ENCODE measurements at regions not wholly inside any gene's neighbourhood (a gene's known extent, or its start where the extent isn't known, plus 50 kb on each side); places are given as distances from the start of the nearest gene placed in this dataset.

- no peak for DNase-seq (ENCODE audit: low read depth in 4 of 4, low spot score in 3 of 4)
These were observed 374.9 kb downstream of the GJA1 start for GRCh38 chr6:121810158-121811032.

GRCh38 chr6:121811106-121811505 lies 375.7 kb downstream of the GJA1 start:
- DNase-seq (ENCODE audit: low read depth in 4 of 4, low spot score in 3 of 4): peak in 1 of 4 donors; percentile 9

- DNase-seq (ENCODE audit: low read depth in 4 of 4, low spot score in 3 of 4): no peak
These were observed 380.9 kb downstream of the GJA1 start for GRCh38 chr6:121816361-121816760.

GRCh38 chr6:121816906-121817540 lies 381.6 kb downstream of the GJA1 start:
- DNase-seq (ENCODE audit: low read depth in 4 of 4, low spot score in 3 of 4): no peak

- no peak for DNase-seq (ENCODE audit: low read depth in 4 of 4, low spot score in 3 of 4)
These were observed 388.0 kb downstream of the GJA1 start for GRCh38 chr6:121823437-121823851.

GRCh38 chr6:121826156-121826810 lies 390.8 kb downstream of the GJA1 start:
- DNase-seq (ENCODE audit: low read depth in 4 of 4, low spot score in 3 of 4): no peak

GRCh38 chr6:121828146-121828886 lies 392.9 kb downstream of the GJA1 start:
- no peak for DNase-seq (ENCODE audit: low read depth in 4 of 4, low spot score in 3 of 4)

- DNase-seq (ENCODE audit: low read depth in 4 of 4, low spot score in 3 of 4): no peak
These were observed 395.3 kb downstream of the GJA1 start for GRCh38 chr6:121830736-121831135.

- DNase-seq (ENCODE audit: low read depth in 4 of 4, low spot score in 3 of 4): no peak
These were observed 400.2 kb downstream of the GJA1 start for GRCh38 chr6:121835662-121836061.

- no peak for DNase-seq (ENCODE audit: low read depth in 4 of 4, low spot score in 3 of 4)
These were observed 402.2 kb downstream of the GJA1 start for GRCh38 chr6:121837545-121838229.

- no peak for DNase-seq (ENCODE audit: low read depth in 4 of 4, low spot score in 3 of 4)
These were observed 403.4 kb downstream of the GJA1 start for GRCh38 chr6:121838842-121839241.

- DNase-seq (ENCODE audit: low read depth in 4 of 4, low spot score in 3 of 4): no peak
These were observed 404.4 kb downstream of the GJA1 start for GRCh38 chr6:121839896-121840295.

GRCh38 chr6:121844898-121845297 lies 409.5 kb downstream of the GJA1 start:
- DNase-seq (ENCODE audit: low read depth in 4 of 4, low spot score in 3 of 4): no peak

- DNase-seq (ENCODE audit: low read depth in 4 of 4, low spot score in 3 of 4): no peak
These were observed 412.5 kb downstream of the GJA1 start for GRCh38 chr6:121847806-121848522.

GRCh38 chr6:121848523-121849255 lies 413.2 kb downstream of the GJA1 start:
- no peak for DNase-seq (ENCODE audit: low read depth in 4 of 4, low spot score in 3 of 4)

- peak; percentile 37 to 53 (median 44) for DNase-seq (ENCODE audit: low read depth in 4 of 4, low spot score in 3 of 4)
These were observed 414.0 kb downstream of the GJA1 start for GRCh38 chr6:121849477-121849876.

GRCh38 chr6:121851056-121851455 lies 415.6 kb downstream of the GJA1 start:
- no peak for DNase-seq (ENCODE audit: low read depth in 4 of 4, low spot score in 3 of 4)

- no peak for DNase-seq (ENCODE audit: low read depth in 4 of 4, low spot score in 3 of 4)
These were observed 418.2 kb downstream of the GJA1 start for GRCh38 chr6:121853686-121854085.

- DNase-seq (ENCODE audit: low read depth in 4 of 4, low spot score in 3 of 4): no peak
These were observed 420.1 kb downstream of the GJA1 start for GRCh38 chr6:121855521-121855920.

Measured in left renal pelvis (tissue), 4 donors.